Lung (tissue), 11 donors: ENCODE measurements at regions not wholly inside any gene's neighbourhood (a gene's known extent, or its start where the extent isn't known, plus 50 kb on each side); places are given as distances from the start of the nearest gene placed in this dataset.

ENCODE experiments used
- ATAC-seq: fragments of 200-7000 bp; cut with Tn5 transposase; one replicate; pipeline ENCODE4 v1.9.1; 2020; ENCODE audit warnings: moderate number of reproducible peaks; ENCODE audit not compliant: insufficient read depth, low FRiP score
- DNase-seq, 3 donors: peaks; one replicate each; pipeline ENCODE4 v3.0.0-alpha.2; 2013 to 2017
- H3K27ac ChIP-seq, 2 donors: one replicate each; pipeline ENCODE4 v1.5.1; 2013; ENCODE audit warnings: mild to moderate bottlenecking in 2 of 2, moderate library complexity in 2 of 2, control low read depth in 1 of 2, inconsistent platforms in 1 of 2, low read depth in 1 of 2, low read length in 1 of 2
- H3K27me3 ChIP-seq, 3 donors: one replicate each; pipeline ENCODE4 v1.5.1; 2013; ENCODE audit warnings: low read length in 2 of 3; ENCODE audit not compliant: control insufficient read depth in 3 of 3, insufficient read depth in 3 of 3
- H3K36me3 ChIP-seq, 4 donors: one replicate each; pipeline ENCODE4 v1.5.1; 2013; ENCODE audit warnings: low read length in 4 of 4, mild to moderate bottlenecking in 1 of 4, moderate library complexity in 1 of 4; ENCODE audit not compliant: control insufficient read depth in 4 of 4, insufficient read depth in 4 of 4
- H3K4me1 ChIP-seq, 5 donors: one replicate each; pipeline ENCODE4 v1.5.1; 2013; ENCODE audit warnings: low read length in 5 of 5, mild to moderate bottlenecking in 2 of 5, moderate library complexity in 1 of 5; ENCODE audit not compliant: control insufficient read depth in 5 of 5, insufficient read depth in 5 of 5
- H3K4me3 ChIP-seq: one replicate; pipeline ENCODE4 v1.5.1; 2013; ENCODE audit warnings: mild to moderate bottlenecking, control low read depth, moderate library complexity
- H3K9ac ChIP-seq, 2 donors: one replicate each; pipeline ENCODE4 v1.5.1; 2013; ENCODE audit warnings: low read length in 2 of 2, control low read depth in 1 of 2; ENCODE audit not compliant: insufficient read depth in 1 of 2
- H3K9me3 ChIP-seq, 4 donors: one replicate each; pipeline ENCODE4 v1.5.1; 2013; ENCODE audit warnings: low read length in 3 of 4, mild to moderate bottlenecking in 1 of 4, moderate library complexity in 1 of 4; ENCODE audit not compliant: control insufficient read depth in 4 of 4, insufficient read depth in 3 of 4
- WGBS, 2 donors: extraction: QIAGEN DNeasy Blood & Tissue Kit; methylation state at CpG; one replicate each; pipeline ENCODE4 v1.1.7; 2013; 5-methylcytosine and 5-hydroxymethylcytosine counted together
- TF ChIP-seq, protein P1 (sequence below): IDR thresholded peaks from 2 replicates; pipeline ENCODE4 v1.5.1; 2012; ENCODE audit warnings: mild to moderate bottlenecking; ENCODE audit errors: control extremely low read depth, extremely low read depth
- donor health status: control.
- donor health status: control.
- donor health status: Bipolar disorder and iron deficiency.
- donor health status: healthy.
- donor health status: DM: yes; HTN: yes; CAD: no.

DNA sequence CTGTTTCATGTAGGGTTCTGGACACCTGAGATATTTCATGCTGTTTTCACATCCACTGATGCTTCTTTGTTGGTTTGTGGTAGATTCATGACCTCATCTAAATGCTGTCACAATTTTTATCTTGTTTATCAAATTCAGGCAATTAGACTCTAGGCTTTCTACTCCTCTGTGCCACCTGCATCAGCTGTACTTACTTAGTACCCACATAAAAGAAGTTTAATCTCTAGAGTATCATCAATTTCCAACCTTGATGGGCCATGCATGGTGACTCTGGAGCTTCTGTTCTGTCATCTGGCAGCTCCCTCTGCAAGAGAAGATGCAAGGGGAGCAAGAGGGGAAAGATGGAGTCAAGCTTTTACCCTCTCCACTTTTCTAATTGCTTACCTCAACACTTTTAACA lies 195.9 kb upstream of the VWC2 start:
- Histone ChIP-seq H3K4me1 (no peaks in the 10 kb centered on the region), H3K27ac (no peak overlapping the region), H3K9me3 (peaks cover 0 to 3% (median 1%) of the 10 kb centered on the region in 4 donors), H3K27me3 (no peaks in the 10 kb centered on the region), H3K9ac (no peak overlapping the region), H3K4me3 (no peak overlapping the region), H3K36me3 (no peaks in the 10 kb centered on the region)
- DNase-seq (no peak), ATAC-seq (no peak)
- TF ChIP-seq, protein P1, sequence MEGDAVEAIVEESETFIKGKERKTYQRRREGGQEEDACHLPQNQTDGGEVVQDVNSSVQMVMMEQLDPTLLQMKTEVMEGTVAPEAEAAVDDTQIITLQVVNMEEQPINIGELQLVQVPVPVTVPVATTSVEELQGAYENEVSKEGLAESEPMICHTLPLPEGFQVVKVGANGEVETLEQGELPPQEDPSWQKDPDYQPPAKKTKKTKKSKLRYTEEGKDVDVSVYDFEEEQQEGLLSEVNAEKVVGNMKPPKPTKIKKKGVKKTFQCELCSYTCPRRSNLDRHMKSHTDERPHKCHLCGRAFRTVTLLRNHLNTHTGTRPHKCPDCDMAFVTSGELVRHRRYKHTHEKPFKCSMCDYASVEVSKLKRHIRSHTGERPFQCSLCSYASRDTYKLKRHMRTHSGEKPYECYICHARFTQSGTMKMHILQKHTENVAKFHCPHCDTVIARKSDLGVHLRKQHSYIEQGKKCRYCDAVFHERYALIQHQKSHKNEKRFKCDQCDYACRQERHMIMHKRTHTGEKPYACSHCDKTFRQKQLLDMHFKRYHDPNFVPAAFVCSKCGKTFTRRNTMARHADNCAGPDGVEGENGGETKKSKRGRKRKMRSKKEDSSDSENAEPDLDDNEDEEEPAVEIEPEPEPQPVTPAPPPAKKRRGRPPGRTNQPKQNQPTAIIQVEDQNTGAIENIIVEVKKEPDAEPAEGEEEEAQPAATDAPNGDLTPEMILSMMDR, result no peak

DNA sequence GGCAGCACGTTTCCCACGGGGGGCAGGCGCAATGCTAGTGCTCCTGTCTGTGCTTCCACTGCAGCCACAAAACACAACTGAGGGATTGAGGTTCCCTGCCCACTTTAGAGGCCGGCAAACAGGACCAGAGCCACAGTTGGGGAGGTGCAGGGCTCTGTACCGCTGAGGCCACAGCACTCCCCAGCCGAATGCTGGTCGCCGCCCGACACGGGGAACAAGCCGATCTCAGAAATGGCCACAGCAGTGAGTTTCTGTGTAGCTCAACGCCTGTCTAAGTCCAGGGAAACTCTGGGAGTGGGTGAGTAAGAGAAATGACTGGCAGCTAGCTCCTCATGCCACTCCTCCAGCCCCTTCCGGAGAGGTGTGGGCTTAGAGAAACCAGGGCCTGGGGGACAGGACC lies 194.0 kb upstream of the VWC2 start:
- no peak for ATAC-seq
- Histone ChIP-seq H3K9ac (no peak overlapping the region), H3K27me3 (no peaks in the 10 kb centered on the region), H3K4me1 (no peaks in the 10 kb centered on the region), H3K27ac (no peak overlapping the region), H3K36me3 (no peaks in the 10 kb centered on the region), H3K4me3 (no peak overlapping the region), H3K9me3 (peaks cover 0 to 3% (median 1%) of the 10 kb centered on the region in 4 donors)
- TF ChIP-seq, protein P1, result no peak
- DNase-seq, result no peak
- WGBS, 2 donors, result 84 to 94% methylated on average over 13 of the region's 13 CpGs

DNA sequence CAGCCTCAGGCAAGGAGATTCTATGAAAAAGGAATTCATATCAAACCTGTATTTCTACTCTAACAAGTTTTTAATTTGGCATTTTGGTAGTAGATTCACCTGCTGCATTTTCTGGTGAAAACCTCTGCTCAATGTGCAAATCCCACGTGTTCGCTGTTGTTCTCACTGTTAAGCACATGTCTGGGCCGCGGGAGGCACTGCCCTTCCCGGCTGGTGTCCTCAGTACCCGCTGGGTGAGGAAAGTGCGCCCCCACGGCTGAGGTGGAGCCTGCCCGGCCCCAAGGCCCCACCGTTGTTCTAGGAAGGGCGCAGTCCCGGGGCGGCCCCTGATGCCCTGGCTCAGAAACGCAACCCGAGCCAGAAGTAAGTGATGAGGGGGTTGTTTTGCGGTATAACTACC lies 193.4 kb upstream of the VWC2 start:
- H3K4me3 ChIP-seq, result no peak overlapping the region
- WGBS, 2 donors, result 40 to 43% methylated on average over 16 of the region's 16 CpGs
- DNase-seq (no peak), ATAC-seq (no peak)
- no peaks in the 10 kb centered on the region for H3K4me1 ChIP-seq
- TF ChIP-seq, protein P1, result no peak
- H3K27ac ChIP-seq, result no peak overlapping the region
- H3K9me3 ChIP-seq, result peaks cover 0 to 3% (median 1%) of the 10 kb centered on the region in 4 donors
- no peaks in the 10 kb centered on the region for H3K27me3 ChIP-seq
- H3K36me3 ChIP-seq, result no peaks in the 10 kb centered on the region
- H3K9ac ChIP-seq, result no peak overlapping the region

DNA sequence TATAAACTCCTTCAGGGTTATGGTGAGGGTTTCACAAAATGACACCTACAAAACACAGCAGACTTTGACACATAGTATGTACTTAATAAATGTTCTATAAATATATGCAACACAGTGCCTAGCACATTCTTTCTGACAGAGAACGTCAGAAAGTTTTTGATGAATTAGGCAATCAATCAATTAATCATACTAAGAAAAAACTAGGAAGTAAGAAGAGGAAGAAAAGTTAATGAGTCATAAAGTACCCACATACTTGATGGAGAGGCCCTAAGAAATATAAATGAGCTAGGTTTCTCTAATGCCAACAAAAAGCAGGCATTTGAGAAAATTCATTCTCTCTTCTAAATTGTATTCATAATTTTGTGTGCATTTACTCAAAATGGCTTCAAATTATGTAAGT lies 192.7 kb upstream of the VWC2 start:
- Histone ChIP-seq H3K4me1 (no peaks in the 10 kb centered on the region), H3K27me3 (no peaks in the 10 kb centered on the region), H3K27ac (no peak overlapping the region), H3K4me3 (no peak overlapping the region), H3K36me3 (no peaks in the 10 kb centered on the region), H3K9me3 (peaks cover 0 to 3% (median 1%) of the 10 kb centered on the region in 4 donors), H3K9ac (no peak overlapping the region)
- DNase-seq (no peak), ATAC-seq (no peak)
- WGBS, 2 donors, result 10 to 20% methylated on average over 1 of the region's 1 CpG
- TF ChIP-seq, protein P1, result no peak
